ENCODE measurements at regions not wholly inside any gene's neighbourhood (a gene's known extent, or its start where the extent isn't known, plus 50 kb on each side); places are given as distances from the start of the nearest gene placed in this dataset.
"Not testable (repeated sequence)": the region's sequence is repeated elsewhere in the genome, so short reads cannot be mapped to it uniquely, and the experiment has no call there.

DNA sequence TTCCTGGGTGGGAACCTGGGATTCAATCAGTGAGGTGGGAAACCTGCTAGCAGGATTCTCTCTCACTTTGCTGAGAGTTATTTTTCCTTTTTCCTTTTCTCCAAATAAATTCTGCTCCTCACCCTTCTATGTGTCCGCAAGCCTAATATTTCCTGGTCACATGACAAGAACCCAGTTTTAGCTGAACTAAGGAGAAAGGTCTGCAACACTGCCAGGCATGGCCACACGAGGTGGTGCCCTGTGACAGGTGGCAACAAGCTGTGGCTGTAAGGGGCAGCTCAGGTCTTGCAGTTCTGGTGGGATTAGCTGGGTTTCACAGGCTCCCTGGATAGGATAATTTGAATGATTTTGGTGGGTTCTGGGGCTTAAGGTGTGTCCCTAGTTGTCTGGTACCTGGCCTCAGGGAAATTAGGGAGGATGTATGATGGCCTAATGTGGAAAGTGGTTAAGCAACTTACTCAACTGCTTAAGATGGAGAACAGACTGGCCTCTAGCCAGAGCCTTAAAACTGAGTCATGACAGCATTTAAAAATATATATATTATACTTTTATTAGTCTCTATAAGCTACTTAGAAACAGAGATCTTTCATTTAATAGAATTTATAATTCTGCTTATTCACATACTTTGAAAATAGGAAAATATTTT is 215.0 kb downstream of the IL15 start:
- no peak for DNase-seq

DNA sequence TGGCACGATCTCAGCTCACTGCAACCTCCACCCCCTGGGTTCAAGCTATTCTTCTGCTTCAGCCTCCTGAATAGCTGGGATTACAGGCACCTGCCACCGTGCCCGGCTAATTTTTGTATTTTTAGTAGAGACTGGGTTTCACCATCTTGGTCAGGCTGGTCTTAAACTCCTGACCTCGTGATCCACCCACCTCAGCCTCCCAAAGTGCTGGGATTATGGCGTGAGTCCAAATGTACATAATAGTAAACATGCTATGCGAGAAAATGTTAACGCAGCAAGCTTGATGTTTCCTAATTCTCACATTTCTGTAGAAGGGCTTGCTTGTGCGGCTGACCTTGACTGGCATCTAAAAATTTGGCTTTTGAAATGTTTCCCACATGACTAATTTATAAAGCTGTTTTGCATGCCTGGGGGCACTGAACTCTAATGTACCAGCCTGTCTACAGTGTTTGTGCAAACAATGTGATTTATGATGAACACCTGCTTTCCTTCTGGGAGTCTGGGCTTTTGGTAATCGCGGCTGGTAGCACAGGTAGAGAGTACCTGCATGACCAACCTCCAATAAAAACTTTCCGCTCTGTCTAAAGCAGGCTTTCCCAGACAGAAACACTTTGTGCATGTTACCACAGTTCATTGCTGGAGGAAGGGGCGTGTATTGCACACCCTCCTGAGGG is 216.8 kb downstream of the IL15 start:
- no peak for DNase-seq

GRCh38 chr4:141858437-141858836 is 222.1 kb downstream of the IL15 start:
- DNase-seq = no peak

GRCh38 chr4:141860974-141861373 is 224.6 kb downstream of the IL15 start:
- DNase-seq = no peak

DNA sequence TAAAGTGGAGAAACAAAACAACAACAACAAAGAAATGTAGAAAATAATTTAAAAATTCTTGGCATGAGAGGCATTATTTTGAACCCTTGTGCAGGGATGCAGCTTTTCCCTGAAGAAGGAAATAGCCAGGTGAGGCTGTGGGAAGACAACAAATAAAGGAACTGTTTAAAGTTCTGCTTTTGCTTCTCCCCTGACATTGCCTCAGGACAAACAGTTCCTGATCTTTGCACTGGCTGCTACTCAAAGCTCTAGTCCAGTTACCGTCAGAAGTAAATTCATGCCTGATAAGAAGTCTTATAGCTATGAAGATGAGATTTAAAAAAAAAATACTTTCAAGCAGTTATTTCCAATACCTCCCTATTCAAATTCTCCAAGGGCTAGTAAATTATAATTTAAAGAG is 233.8 kb downstream of the IL15 start:
- DNase-seq = no peak

- DNase-seq = no peak
Measured at GRCh38 chr4:141871086-141871770, 234.8 kb downstream of the IL15 start.

- DNase-seq = not testable (repeated sequence)
Measured at GRCh38 chr4:141882650-141883049, 246.3 kb downstream of the IL15 start.

DNA sequence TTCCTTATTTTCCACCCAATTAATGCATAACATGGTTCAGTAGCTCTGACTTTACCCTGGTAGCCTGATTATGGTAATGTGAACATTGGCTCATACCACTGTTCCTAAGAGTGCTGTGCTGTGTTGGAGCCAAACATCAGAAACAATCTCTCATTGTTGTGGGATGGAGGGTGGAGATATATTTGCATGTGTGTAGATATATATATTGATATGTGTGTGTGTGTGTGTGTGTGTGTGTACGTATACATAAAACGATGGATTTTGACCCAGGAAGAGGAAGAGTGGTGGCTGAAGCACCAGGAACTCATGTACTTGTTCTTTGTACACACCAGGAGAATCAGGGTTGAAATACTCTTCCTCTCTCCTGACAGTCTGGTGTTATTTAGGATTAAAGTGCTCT is 247.7 kb downstream of the IL15 start:
- no peak for DNase-seq

DNA sequence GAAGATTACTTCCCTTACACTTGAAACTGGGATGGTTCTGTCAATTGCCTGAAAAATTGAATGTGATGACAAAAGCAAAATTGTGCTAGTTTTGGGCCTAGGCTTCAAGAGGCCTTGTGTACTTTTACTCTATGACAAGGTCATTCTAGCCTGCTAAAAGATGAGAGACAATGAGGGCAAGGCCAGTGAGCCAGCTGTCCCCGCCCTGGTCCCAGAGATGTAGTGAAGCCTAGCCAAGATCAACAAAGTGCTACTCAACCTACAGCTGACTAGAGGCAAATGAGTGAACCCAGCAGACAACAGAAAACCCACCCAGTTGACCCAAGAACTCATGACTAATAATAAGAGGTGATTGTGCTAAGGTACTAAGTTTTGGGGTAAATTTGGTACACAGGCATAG is 248.7 kb downstream of the IL15 start:
- peak; percentile 8 for DNase-seq

DNA sequence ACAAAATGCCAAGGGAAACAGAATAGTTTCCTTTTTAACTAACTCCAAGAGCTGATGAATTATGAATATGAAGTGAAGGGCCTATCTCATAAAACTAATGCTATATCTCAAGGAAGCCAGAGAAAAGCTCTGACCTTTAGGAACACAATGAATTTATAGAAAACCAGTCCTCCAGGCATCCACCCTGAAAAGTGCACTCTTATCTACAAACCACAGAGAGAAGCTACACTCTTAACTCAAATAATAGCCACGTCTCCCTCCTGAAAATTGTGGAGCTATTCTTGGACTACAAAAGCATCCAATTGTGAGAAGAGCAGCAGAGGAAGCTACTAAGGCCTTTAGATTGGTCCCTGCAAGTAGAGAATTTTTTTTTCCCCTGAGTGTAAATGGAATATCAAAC is 253.9 kb downstream of the IL15 start:
- no peak for DNase-seq

- DNase-seq = no peak
Measured at GRCh38 chr4:141891260-141892120, 255.1 kb downstream of the IL15 start.

- no peak for DNase-seq
Measured at GRCh38 chr4:141896687-141897086, 260.3 kb downstream of the IL15 start.

- DNase-seq = no peak
Measured at GRCh38 chr4:141898346-141898745, 262.0 kb downstream of the IL15 start.

DNA sequence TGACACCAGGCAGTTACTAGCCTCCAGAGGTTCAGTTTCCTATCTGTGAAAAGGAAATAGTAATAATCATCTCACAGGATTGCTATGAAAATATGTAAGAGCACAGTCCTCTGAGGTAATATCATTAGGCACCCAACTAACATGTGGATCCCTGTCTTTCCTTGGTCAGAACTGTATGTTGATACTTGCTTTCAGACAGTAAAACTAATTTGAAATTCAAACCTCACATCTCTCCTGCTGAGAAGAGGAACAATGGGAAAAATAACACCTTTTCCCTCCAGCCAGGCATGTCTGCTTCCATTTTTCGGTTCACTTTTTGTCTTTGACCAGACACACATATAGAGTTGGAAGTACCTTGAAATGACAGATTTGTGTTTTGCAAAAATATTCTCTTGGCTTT is 262.7 kb downstream of the IL15 start:
- no peak for DNase-seq

DNA sequence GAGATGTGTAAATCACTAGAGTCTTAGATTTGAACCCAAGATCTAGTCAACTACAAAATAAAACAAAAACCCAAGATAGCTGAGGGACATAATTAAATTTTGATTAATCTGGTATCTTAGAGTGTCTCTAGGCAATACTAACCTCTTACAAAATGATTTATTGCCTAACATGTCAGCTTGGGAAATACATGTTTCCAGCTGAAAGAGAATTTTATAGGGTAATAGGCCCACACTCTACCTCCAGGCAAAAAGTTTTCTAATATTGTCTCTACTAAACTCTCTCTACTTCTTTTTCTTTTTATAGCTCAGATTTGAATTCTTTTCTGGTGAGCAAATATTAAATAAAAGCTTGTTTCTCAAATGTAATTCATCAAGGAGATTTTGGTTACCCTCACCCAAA is 263.2 kb downstream of the IL15 start:
- no peak for DNase-seq

DNA sequence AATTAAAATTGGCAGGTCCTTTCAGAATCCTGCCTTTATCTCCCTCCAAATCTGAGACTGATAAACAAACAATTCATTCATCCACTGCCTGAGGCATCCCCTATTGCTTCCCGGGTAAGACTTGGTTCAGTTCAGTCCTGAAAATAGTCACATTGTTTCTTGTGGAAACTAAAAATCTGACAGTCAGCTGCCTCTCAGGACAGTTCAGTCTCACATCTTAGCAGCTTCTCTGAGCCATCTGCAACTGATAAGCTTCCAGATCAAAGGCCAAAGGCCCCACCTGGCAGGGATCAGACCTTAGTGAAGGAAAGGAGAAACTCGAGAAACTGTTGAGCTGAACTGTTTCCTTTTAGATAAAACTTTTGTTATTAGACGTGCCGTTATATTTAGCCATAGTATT is 264.5 kb downstream of the IL15 start:
- DNase-seq = no peak

DNA sequence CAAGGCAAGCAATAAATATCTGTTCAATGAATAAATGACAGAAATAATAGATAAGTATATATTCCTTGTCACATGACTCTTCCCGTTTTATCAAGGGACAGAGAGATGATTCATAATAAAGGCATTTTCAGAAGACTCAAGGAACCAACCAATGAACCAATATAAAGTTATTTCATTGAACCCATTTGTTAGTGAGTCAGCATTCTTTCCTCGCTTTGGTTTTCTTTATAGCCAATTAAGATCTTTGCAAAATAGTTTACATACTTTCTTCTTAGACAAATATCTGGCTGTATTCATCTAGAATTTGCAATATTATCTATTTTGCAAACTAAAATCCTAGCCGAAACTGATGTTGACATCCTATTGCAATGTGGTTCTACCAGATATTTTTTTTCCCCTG is 269.4 kb downstream of the IL15 start:
- no peak for DNase-seq

GRCh38 chr4:141909541-141909940 is 273.2 kb downstream of the IL15 start:
- no peak for DNase-seq

DNA sequence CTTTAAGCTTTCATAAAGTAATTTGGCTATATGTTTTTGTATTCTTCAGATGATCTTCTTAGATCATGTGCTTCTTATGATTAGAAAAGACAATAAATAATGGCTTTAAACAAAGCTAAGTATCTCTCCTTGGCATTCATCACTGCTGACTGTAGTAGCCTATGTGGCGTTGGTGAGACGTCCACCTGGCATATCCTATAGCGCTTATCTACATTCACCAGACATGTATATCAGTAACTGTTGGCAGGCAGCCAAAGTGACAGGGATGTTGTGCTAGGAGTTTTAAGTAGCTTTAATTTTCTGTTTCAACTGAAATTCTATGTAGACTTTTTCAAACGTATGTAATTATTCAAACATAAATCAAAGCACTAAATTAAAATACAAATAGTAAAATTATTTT is 276.4 kb downstream of the IL15 start:
- no peak for DNase-seq

DNA sequence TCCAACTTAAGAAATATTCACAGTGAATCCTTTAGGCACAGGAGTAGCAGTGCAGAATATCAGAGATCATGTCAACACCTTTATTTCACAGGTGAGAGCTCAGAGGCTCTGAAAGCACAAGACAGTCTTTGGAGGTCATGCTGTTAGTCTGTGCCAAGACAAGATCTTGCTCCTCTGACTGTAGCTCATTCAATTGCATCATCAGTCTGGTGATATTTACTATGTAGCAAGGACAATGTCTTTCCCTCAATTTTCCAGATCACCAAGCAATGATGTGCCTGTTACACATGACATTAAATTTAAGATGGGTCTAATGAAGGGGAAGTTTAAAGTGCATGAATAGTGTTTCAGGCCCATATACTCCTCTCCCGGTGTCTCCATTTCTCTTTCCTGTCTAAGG is 277.5 kb downstream of the IL15 start:
- no peak for DNase-seq

DNA sequence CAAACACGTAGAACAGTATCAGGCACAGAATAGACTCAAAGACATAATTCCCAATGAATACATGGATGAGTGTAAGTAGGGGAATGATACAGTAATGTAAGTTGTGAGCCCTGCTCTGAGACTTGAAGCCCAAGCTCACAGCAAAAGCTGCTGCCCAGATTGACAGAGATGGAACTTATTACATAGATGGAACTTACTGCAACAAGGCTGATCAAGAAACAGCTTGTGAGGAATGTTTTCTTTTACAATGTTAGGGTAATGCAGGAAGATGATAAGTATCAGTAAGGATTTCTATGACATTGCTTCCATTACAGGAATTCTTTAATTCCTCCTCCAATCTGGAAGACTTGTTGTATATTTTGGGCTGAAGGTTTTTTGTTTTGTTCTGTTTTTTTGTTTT is 278.4 kb downstream of the IL15 start:
- DNase-seq = no peak

DNA sequence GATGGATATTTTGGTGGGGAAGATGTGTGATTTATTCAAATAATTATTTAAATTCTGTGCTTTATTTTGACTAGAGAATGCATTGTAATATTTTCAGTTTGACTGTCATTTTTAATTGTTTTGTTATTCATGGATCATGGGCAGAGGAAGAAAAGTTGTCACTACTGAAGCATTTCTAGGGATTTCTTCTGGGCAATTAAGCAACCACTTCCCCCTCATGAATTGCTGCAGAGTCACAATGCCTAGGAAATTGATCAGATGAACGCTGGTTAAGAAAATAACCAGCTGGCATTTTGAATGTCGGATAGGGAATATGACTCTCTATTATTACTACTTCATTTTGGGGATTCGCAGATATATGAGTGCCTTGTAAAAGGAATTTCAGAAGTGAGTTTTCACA is 283.3 kb downstream of the IL15 start:
- no peak for DNase-seq

DNA sequence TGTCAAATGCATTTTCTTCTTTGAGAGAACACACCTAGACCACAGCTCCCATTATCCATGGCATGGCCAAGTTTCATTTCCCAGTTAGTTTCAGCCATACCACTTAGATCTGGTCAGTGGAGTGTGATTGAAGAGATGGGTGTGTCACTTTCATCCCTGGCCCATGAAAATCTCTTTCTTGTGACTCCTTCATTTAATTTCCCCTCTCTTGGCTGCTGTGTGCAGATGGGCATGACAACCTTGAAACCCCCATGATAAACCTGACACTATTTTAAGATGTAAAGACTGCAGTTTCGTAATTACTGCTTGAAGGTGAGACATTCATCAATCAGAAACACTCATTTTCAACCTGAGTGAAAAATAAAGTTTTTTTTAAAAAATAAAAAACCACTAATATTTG is 284.9 kb downstream of the IL15 start:
- DNase-seq = no peak

DNA sequence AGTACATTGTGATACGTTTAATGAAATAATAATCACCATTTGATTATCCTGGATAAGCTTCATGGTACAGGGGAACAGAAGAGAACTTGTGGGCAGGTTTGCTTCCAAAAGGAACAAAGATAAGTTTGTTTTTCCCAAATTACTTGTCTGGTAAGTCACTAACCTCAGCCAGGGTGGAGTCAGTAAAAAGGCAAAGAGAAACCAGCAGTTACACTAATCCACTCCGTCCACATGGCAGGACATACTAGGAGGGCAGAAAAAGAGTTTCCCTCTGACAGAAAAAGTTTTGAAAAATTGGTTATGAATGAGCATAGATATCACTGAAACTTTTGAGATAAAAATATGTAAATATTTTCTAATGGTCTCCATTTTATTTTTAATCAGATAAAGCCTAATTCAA is 285.9 kb downstream of the IL15 start:
- DNase-seq = no peak
